Right ventricle myocardium inferior (tissue), 1 donor: ENCODE measurements at regions not wholly inside any gene's neighbourhood (a gene's known extent, or its start where the extent isn't known, plus 50 kb on each side); places are given as distances from the start of the nearest gene placed in this dataset.
A peak's percentile ranks its signal among the peaks of the same experiment; 100 is the strongest.

Source experiments
- ATAC-seq: fragments of 200-7000 bp; cut with Tn5 transposase; one replicate; pipeline ENCODE4 v1.9.1; 2020; ENCODE audit warnings: mild to moderate bottlenecking, moderate library complexity
- DNase-seq: peaks from one replicate; pipeline ENCODE4 v3.0.0; 2021; ENCODE audit errors: missing footprints
- intact Hi-C: fragments of 100-400 bp; cut with DNase I; formaldehyde crosslinking; loops from one replicate; pipeline ENCODE4 v1.11.0; 2022
- donor health status: DM: no; HTN: yes; CAD: no; lungs with severe emphysema.

DNA sequence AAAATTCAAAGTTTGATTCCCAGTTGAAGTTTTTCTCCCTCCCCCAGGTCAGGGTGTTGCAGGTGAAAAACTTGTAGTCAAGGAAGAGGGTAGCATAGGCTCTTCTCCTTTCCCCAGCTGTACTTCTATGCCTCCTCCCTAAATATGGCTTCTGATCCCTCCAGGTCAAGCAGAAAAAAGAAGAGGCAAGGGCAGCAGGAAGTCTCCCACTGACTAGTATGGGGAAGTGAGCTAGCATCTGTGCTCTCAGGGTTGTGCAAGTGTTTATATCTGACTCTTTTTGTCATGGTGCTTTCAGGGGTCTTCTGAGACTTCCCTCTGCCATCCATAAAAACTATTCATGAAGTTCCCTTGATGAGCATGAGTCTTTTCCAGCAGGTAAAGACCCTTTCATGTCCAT is 76.0 kb downstream of the ATPSCKMT start:
- ATAC-seq (peak; percentile 46), DNase-seq (no peak)
- intact Hi-C loops: no loop called here

DNA sequence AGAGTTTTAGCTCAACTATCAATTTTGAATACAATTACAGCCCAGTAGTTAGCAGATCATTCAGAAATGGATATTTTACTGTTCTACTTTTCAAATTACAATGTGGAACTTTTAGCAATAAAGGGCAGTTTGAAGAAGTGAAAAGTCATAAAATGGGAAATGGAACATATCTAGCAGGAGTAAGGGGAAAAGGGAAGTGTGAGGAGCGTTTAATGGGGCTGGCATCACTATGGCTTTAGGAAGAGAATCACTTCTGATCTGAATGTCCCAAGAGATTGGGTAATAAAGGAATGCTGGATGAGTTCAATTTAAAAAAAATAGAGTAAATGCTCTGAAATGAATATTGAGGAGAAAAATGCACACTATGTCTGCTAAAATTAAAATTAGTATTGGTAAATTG is 77.4 kb downstream of the ATPSCKMT start:
- DNase-seq (no peak), ATAC-seq (no peak)
- intact Hi-C loops: no loop called here

DNA sequence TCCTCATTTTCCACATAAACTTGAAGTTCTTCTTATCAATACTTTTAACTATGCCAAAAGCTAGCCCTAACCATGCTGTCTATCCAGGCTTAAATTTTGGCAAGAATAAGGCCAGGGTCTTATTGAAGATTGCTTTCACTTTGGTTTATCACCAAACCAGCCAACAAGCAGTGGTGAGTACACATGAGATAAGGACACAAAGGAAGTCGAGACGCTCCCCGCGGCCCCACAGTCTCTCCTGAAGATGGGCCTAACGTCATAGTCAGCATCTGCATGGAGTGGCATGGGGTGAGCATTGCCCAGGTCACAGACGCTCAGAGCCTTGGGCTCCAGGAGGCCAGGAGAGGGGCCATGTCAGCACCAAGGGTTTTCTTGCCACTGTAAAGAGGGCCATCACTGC is 80.3 kb downstream of the ATPSCKMT start:
- intact Hi-C loops: no loop called here
- DNase-seq (no peak), ATAC-seq (no peak)

- intact Hi-C loops: no loop called here
- ATAC-seq (no peak), DNase-seq (no peak)
Measured at GRCh38 chr5:10168254-10168653, 81.4 kb downstream of the ATPSCKMT start.

GRCh38 chr5:10167806-10168205 is 81.9 kb downstream of the ATPSCKMT start:
- ATAC-seq (no peak), DNase-seq (no peak)
- intact Hi-C loops: no loop called here

- DNase-seq: no peak
- intact Hi-C loops: no loop called here
- ATAC-seq: no peak
Measured at GRCh38 chr5:10166392-10166791, 83.3 kb downstream of the ATPSCKMT start.

DNA sequence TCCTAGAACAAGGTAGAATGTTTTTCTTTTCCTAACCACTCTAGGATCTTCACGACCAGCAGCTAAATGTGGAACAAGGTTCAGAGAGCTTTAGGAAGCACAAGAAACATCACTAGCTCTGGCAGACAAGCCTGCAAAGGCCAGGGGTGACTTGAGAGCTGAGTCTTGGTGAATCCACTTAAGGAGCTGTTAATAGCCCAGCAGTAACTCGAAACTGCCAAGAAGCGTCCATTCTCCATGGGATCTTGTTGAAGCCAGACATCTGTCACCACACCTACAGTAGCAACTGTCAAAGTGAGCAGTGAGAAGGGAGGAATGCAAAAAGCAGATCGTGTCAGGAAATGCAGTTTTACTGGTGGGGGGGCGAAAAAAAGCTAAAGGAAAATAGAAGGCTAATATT is 87.2 kb downstream of the ATPSCKMT start:
- intact Hi-C loops: no loop called here
- DNase-seq (no peak), ATAC-seq (no peak)

- ATAC-seq (no peak), DNase-seq (no peak)
- intact Hi-C loops: no loop called here
Measured at GRCh38 chr5:10161778-10162177, 87.9 kb downstream of the ATPSCKMT start.

DNA sequence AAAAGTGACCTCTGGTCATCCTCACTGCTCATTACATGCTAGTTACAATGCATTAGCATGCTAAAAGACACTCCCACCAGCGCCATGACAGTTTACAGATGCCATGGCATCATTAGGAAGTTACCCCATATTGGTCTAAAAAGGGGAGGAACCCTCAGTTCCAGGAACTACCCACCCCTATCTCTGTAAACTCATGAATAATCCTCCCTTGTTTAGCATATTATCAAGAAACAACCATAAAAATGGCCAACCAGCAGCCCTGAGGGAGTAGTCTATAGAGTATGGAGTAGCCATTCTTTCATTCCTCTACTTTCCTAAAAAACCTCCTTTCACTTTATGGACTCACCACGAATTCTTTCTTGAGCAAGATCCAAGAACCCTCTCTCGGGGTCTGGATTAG is 89.4 kb downstream of the ATPSCKMT start:
- intact Hi-C loops: no loop called here
- DNase-seq (no peak), ATAC-seq (no peak)

GRCh38 chr5:10158886-10159285 is 90.8 kb downstream of the ATPSCKMT start:
- intact Hi-C loops: no loop called here
- ATAC-seq: no peak

DNA sequence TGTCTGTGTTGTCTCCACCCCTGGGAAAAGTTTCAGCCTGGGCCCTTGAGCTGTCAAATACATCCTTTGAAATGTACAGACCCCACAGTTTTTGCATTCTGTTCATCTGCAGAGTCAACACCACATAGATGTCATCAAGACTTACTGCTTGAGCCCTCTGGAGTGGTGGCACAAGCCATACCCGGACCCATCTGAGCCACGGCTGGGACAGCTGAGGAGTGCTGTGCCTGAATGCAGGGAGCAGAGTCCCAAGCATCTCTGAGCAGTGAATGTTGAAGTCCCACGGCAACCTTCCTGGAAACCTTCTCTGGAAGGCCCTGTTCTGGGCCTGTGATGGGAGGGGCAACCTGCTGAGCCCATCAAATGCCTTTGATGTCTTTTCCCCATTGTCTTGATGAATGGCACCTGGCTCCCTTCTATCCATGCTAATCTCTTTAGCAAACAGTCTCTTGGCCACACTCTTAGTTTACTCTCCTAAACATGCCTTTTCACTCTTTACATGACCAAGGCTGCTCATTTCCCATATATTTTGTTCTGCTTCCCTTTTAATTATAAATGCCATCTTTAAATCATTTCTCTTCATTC is 92.5 kb downstream of the ATPSCKMT start:
- ATAC-seq (no peak), DNase-seq (no peak)
- intact Hi-C loops: no loop called here

More at GRCh38 chr5:10158886-10159285, 90.8 kb downstream of the ATPSCKMT start:
- DNase-seq: no peak

DNA sequence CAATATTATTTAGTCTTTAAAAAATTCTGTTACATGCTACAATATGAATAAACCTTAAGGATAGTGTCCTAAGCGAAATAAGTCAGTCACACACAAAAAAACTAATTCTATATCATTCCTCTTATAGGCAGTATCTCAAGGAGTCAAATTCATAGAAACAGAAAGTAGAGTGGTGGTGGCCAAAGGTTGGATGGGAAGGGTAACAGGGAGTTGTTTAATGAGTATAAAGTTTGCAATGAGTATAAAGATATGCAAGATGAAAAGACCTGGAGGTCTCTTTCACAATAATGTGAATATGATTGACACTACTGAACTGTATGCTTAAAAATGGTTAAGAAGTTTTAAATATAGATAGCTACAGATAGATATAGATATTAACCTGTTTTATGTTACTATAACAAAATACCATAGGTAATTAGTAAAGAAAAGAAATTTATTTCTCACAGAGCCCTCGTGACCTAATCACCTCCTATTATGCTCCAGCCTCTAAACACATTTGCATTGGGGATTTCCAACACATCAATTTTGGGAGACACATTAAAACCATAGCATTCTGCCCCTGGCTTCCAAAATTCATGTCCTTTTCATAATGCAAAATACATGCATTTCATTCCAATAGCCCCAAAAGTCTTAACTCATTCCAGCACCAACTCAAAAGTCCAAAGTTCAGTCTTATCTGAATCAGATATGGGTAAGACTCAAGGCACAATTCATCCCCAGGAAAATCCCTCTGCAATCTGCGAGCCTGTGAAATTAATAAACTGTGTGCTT is 93.6 kb downstream of the ATPSCKMT start:
- intact Hi-C loops: no loop called here
- DNase-seq (no peak), ATAC-seq (no peak)

DNA sequence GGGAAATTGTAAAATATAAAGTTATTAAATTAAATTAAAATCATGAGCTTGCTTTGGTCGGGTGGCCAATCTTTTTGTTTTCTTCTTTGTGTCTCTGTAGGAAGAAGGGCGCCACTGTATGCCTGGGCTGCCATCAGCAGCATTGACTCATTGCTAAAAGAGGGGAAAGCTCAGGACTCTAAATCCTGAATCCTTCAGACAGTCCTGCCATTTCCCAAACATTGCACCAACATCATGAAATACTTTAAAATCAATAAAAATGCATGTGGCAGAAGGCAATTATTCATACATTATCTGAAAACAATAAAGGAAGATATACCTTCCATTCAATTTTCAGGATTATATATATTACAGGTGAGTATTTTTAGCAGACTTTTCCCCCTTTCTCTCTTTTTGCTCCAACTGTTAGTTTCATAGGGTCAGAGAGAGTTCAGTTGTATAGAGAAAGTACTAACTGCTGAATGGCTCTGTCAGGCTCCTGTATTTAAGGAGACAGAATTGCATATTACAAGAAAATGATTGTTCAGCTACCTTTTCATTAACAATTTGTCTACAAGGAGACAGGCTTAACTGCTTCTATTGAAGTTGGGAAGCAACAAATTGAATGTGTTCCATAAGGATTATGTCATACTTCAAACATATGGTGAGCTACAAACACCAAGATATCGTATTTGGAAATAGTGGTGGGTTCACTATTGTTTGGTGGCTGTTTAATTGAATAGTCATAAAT is 95.7 kb downstream of the ATPSCKMT start:
- no peak for DNase-seq
- no peak for ATAC-seq
- intact Hi-C loops: no loop called here

DNA sequence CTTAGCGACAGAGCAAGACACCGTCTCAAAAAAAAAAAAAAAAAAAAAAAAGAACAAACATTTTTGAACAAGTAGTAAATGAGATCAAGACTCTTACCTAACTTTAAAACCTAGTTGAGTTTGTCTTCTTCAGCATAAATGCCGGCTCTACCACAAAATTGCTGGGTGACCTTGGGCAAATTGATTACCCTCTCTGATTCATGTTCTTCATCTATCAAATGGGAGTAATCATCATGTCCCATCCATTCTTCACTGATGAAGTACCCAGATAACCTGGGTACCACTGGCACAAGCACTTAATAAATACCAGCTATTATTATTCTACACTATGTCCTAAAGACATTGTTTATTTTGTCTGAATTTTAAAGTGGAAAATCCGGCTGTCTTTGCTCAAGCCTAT is 96.3 kb downstream of the ATPSCKMT start:
- intact Hi-C loops: no loop called here
- no peak for DNase-seq
- no peak for ATAC-seq

GRCh38 chr5:10151656-10152055 is 98.0 kb downstream of the ATPSCKMT start:
- intact Hi-C loops: no loop called here
- ATAC-seq (no peak), DNase-seq (no peak)

DNA sequence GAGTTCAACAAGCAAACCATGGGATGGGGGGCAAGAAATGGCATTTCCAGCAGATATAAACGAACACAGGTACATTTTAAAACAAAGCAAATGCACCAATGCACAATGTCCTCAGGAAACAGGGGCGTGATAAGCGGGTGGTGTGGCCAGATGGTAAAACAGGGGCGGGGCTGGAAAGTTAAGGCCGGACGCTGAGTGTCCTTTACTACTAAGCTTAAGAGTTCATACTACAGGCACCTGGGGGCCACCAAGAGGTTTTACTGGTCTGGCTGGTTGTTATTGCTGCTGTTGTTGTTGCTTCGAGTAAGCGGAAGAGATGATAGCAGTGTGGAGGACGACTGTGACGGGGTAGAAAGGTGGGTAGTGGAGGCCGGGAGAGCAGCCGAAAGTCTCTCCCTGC is 99.8 kb downstream of the ATPSCKMT start:
- intact Hi-C loops: no loop called here
- no peak for ATAC-seq

DNA sequence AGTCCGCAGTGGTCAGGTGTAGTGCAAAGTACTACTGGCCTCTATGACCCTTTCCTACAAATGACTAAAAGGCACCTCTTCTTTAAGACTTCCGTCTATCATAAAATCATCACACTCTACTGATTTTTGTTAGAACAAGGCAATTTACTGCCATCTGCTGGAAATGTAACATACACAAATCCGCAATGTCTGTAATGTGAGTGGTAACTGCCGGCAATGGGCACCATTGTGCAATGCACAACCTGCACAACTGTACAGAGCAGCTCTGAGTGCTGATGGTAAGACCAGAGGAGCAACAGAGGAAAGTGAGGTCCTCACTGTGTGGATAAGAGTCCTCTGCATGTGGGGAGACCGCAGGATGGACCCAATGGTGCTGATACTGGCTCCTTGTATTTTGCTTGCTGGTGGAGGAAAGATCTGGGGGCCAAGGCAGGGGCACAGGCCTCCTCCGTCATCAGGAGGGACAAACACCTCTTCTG is 103.7 kb downstream of the ATPSCKMT start:
- no peak for DNase-seq
- ATAC-seq: no peak
- intact Hi-C loops: no loop called here

More for the DNA sequence above, 99.8 kb downstream of the ATPSCKMT start:
- no peak for DNase-seq

DNA sequence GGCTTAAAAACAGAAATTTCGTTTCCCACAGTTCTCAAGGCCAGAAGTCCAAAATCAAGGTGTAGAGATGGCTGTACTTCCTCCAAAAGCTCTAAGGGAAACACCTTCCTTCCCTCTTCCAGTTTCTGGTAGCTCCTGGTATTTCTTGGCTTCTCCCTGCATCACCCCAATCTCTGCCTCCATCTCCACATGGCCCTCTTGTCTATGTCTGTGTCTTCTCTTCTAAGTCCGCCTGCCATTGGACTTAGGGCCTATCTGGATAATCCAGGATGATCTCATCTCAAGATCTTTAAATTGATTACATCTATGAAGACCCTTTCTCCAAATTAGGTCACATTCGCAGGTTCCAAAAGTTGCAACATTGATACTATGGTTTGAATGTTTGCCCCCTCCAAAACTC is 105.6 kb downstream of the ATPSCKMT start:
- DNase-seq (no peak), ATAC-seq (no peak)
- intact Hi-C loops: no loop called here

GRCh38 chr5:10140195-10140973 is 109.3 kb downstream of the ATPSCKMT start:
- ATAC-seq (no peak), DNase-seq (no peak)
- intact Hi-C loops: no loop called here
